GM12878 (cell line): ENCODE measurements at regions not wholly inside any gene's neighbourhood (a gene's known extent, or its start where the extent isn't known, plus 50 kb on each side); places are given as distances from the start of the nearest gene placed in this dataset.
"Not testable (repeated sequence)": the region's sequence is repeated elsewhere in the genome, so short reads cannot be mapped to it uniquely, and the experiment has no call there.

ENCODE experiments used
- ATAC-seq: fragments of 200-7000 bp; cut with Tn5 transposase; 3 replicates; pipeline ENCODE4 v1.9.1; 2020; ENCODE audit warnings: mild to moderate bottlenecking, moderate library complexity
- BruUV-seq: library from RNA; stranded (reverse); fragments of 400-500 nt; replicated peaks from 2 replicates; lab custom pipeline; 2021; lab: Mats Ljungman, UMichigan
- CTCF ChIA-PET: fragments of 300-600 bp; sonication (Branson Sonifier 250); formaldehyde crosslinking; extraction: SDS; loops from one replicate; lab custom pipeline; 2021; ENCODE audit warnings: inconsistent platforms; lab: Yijun Ruan, JAX
- POLR2A ChIA-PET: fragments of 350-600 bp; formaldehyde crosslinking; extraction: SDS; loops from one replicate; lab custom pipeline; 2021; ENCODE audit warnings: inconsistent platforms; lab: Charles Lee
- RAD21 ChIA-PET: fragments of 300-600 bp; sonication (Branson Sonifier 250); formaldehyde crosslinking; loops from one replicate; lab custom pipeline; 2023; ENCODE audit warnings: antibody characterized with exemption; ENCODE audit not compliant: unreplicated experiment; lab: Charles Lee
- SMC1A ChIA-PET: fragments of 300-600 bp; sonication (Branson Sonifier 250); formaldehyde crosslinking; loops from one replicate; lab custom pipeline; 2023; ENCODE audit not compliant: unreplicated experiment, uncharacterized antibody; lab: Charles Lee
- DNase-seq: peaks from one replicate; pipeline ENCODE4 v3.0.0-alpha.2; 2011; ENCODE audit warnings: low read depth, low spot score
- FAIRE-seq: peaks from 3 replicates; lab custom pipeline; 2011; peaks lifted over from hg19 to GRCh38; lab: Jason Lieb, UNC
- H2AFZ ChIP-seq: 2 replicates; pipeline ENCODE4 v1.6.0; 2011; ENCODE audit warnings: low read depth, low read length, control low read depth; ENCODE audit not compliant: control insufficient read depth
- H3K27ac ChIP-seq: 2 replicates; pipeline ENCODE4 v1.5.1; 2011; ENCODE audit warnings: control low read depth; ENCODE audit not compliant: control insufficient read depth, insufficient read depth
- H3K27me3 ChIP-seq, 2 experiments: replicated peaks in 1 of 2; 2 replicates each; pipeline versions ENCODE4 v1.6.0 to v1.6.1; 2011; ENCODE audit warnings: low read length in 1 of 2; ENCODE audit not compliant: control insufficient read depth in 2 of 2, insufficient read depth in 2 of 2
- H3K36me3 ChIP-seq, 2 experiments: 2 replicates each; pipeline ENCODE4 v1.5.1; 2011; ENCODE audit warnings: low read length in 1 of 2; ENCODE audit not compliant: control insufficient read depth in 2 of 2, insufficient read depth in 2 of 2
- H3K4me1 ChIP-seq: 2 replicates; pipeline ENCODE4 v1.6.1; 2011; ENCODE audit warnings: mild to moderate bottlenecking, low read length, moderate library complexity, mixed read lengths; ENCODE audit not compliant: control insufficient read depth, insufficient read depth
- H3K4me2 ChIP-seq: 2 replicates; pipeline ENCODE4 v1.6.0; 2011; ENCODE audit warnings: control low read depth; ENCODE audit not compliant: control insufficient read depth, insufficient read depth
- H3K4me3 ChIP-seq: fragments of 200-600 bp; sonication (generic); 2 replicates; pipeline ENCODE4 v1.5.1; 2016
- H3K79me2 ChIP-seq: 2 replicates; pipeline ENCODE4 v1.6.0; 2011; ENCODE audit warnings: low read length; ENCODE audit not compliant: control insufficient read depth, insufficient read depth
- H3K9ac ChIP-seq: 2 replicates; pipeline ENCODE4 v1.8.0; 2011; ENCODE audit warnings: low read length, control low read depth, mixed read lengths; ENCODE audit not compliant: control insufficient read depth, insufficient read depth
- H3K9me3 ChIP-seq: replicated peaks from 3 replicates; pipeline ENCODE4 v1.5.1; 2011; ENCODE audit warnings: mild to moderate bottlenecking, low read length; ENCODE audit not compliant: control insufficient read depth, insufficient read depth
- H4K20me1 ChIP-seq: 2 replicates; pipeline ENCODE4 v1.6.0; 2011; ENCODE audit not compliant: control insufficient read depth, insufficient read depth
- WGBS: methylation state at CpG from one replicate; pipeline ENCODE4 v1.1.6; 2016; ENCODE audit warnings: low lambda C conversion rate; ENCODE audit not compliant: insufficient replicate concordance, insufficient coverage; ENCODE audit errors: missing lambda C conversion rate; 5-methylcytosine and 5-hydroxymethylcytosine counted together
- in situ Hi-C: fragments of 300-500 bp; cut with MboI; formaldehyde crosslinking; loops from 9 replicates; pipeline ENCODE4 v1.14.3; 2018; ENCODE audit warnings: mixed read lengths
- intact Hi-C: fragments of 100-400 bp; cut with micrococcal nuclease; formaldehyde crosslinking; loops from one replicate; pipeline ENCODE4 v1.14.2; 2022; ENCODE audit not compliant: unreplicated experiment

- DNase-seq, H3K27me3 ChIP-seq, RAD21 ChIA-PET, H3K9me3 ChIP-seq, in situ Hi-C loops, H3K4me1 ChIP-seq, H3K79me2 ChIP-seq, H3K9ac ChIP-seq, H4K20me1 ChIP-seq, CTCF ChIA-PET, H3K4me3 ChIP-seq, intact Hi-C loops, ATAC-seq, H3K36me3 ChIP-seq, BruUV-seq, POLR2A ChIA-PET, H2AFZ ChIP-seq, H3K4me2 ChIP-seq, H3K27ac ChIP-seq, SMC1A ChIA-PET: not testable (repeated sequence)
- peak; percentile 56 for FAIRE-seq
- WGBS = 9% methylated on average over 4 of the region's 4 CpGs
These were observed 97.1 kb upstream of the TPTE start for GRCh38 chr21:10424097-10424886.

- FAIRE-seq, RAD21 ChIA-PET, H3K4me1 ChIP-seq, DNase-seq, H3K79me2 ChIP-seq, SMC1A ChIA-PET, ATAC-seq, H2AFZ ChIP-seq, H3K9ac ChIP-seq, BruUV-seq, H3K9me3 ChIP-seq, intact Hi-C loops, POLR2A ChIA-PET, in situ Hi-C loops, CTCF ChIA-PET, H3K4me3 ChIP-seq, H4K20me1 ChIP-seq, H3K4me2 ChIP-seq, H3K27me3 ChIP-seq, H3K27ac ChIP-seq, H3K36me3 ChIP-seq: not testable (repeated sequence)
- WGBS = 9% methylated on average over 2 of the region's 2 CpGs
These were observed 96.6 kb upstream of the TPTE start for GRCh38 chr21:10424887-10425145.
